ENCODE measurements at regions not wholly inside any gene's neighbourhood (a gene's known extent, or its start where the extent isn't known, plus 50 kb on each side); places are given as distances from the start of the nearest gene placed in this dataset.

DNA sequence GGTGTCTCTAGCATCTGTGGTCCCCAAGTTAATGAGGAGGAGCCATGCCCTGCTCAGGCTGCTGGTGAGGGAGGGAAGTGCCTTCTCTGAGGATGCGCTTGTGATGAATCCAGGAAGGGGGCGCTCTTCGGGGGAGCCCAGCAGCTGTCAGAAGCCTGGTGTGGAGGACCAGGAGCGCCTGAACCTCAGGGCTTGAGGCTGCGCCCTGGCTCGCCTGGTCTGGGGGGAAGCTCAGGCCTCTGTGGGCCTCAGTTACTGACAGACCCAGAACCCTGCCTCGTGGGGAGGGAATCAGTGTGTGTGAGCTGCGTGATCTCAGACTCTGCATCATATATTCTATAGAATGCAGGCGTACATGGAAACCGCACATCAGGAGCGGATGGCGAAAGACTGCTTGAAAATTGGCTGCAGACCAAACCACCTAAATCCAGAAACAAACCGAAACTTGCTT lies 126.1 kb downstream of the SEC14L1 start:
- no peaks in the 10 kb centered on the region for H3K27me3 ChIP-seq (ENCODE audit: insufficient read depth, low read depth)
- H2AFZ ChIP-seq (ENCODE audit: low read depth), result peak overlapping the region; percentile 44

DNA sequence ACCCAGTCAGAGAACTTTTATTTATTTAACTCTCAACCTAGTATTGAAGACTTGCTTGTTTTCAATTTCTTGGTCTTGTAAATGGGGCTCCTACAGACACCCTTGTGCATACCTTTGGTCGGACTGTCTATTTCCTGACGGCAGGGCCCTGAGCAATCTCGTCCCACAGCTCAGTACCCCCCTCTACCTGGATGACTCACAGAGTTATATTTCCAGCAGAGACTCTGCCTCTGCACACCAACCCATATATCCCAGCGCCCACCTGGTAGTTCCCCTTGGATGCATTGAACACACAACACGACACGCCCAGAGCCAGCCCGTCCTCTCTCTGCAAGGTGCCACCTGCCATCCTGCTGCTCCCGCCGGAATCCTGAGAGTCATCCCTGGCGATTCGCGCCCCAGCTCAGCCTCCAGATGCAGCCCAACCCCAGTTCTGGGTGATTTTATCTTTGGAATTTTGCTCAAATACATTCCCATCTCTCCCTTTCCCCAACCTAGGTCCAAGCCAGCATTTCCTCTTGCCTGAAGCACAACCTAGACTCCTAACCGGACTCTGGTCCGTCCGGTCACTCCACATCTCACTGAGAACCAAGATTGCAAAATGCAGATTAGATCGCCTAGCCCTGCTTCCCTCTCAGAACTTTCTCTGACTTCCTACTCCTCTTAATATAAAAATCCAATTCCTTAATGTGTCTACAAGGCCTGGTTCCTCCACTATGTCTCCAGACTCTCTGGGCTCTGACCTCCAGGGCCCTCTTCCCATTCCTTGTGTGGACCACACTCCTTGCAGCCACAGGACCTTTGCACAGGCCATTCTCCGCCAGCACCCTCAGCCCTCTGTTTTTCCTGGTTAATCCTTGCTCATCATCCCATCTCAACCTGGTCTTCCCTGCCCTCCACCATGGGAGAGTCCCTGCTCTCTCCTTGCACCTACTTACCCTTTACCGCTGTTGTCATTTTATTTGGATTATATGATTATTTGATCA lies 129.2 kb downstream of the SEC14L1 start:
- Histone ChIP-seq H3K79me2 (ENCODE audit: insufficient read depth, low read depth) (no peaks in the 10 kb centered on the region), H3K27me3 (ENCODE audit: insufficient read depth, low read depth) (no peaks in the 10 kb centered on the region), H3K4me1 (ENCODE audit: low read depth, poor library complexity, severe bottlenecking) (peaks cover 29% of the 10 kb centered on the region), H3K9ac (no peak overlapping the region), H4K20me1 (ENCODE audit: insufficient read depth) (no peaks in the 10 kb centered on the region), H3K36me3 (ENCODE audit: insufficient read depth) (no peaks in the 10 kb centered on the region), H3K27ac (no peak overlapping the region), H2AFZ (ENCODE audit: low read depth) (no peak overlapping the region), H3K4me3 (IDR thresholded peaks at IDR 0.05; ENCODE audit: insufficient read depth, low read depth, low read length) (no peak overlapping the region), H3K4me2 (no peak overlapping the region)
- TF ChIP-seq CTCF (conservative IDR thresholded peaks at IDR 0.05; ENCODE audit: low read depth, low read length), result no peak

More for the DNA sequence above, 126.1 kb downstream of the SEC14L1 start:
- Histone ChIP-seq H3K4me1 (ENCODE audit: low read depth, poor library complexity, severe bottlenecking) (peaks cover 29% of the 10 kb centered on the region), H3K9ac (no peak overlapping the region), H3K36me3 (ENCODE audit: insufficient read depth) (no peaks in the 10 kb centered on the region), H3K4me3 (IDR thresholded peaks at IDR 0.05; ENCODE audit: insufficient read depth, low read depth, low read length) (no peak overlapping the region), H3K27ac (peak overlapping the region; percentile 56), H4K20me1 (ENCODE audit: insufficient read depth) (no peaks in the 10 kb centered on the region), H3K4me2 (peak overlapping the region; percentile 55; the same call in 1 of the 2 replicates), H3K79me2 (ENCODE audit: insufficient read depth, low read depth) (no peaks in the 10 kb centered on the region)
- TF ChIP-seq CTCF (conservative IDR thresholded peaks at IDR 0.05; ENCODE audit: low read depth, low read length), result peak; percentile 85

DNA sequence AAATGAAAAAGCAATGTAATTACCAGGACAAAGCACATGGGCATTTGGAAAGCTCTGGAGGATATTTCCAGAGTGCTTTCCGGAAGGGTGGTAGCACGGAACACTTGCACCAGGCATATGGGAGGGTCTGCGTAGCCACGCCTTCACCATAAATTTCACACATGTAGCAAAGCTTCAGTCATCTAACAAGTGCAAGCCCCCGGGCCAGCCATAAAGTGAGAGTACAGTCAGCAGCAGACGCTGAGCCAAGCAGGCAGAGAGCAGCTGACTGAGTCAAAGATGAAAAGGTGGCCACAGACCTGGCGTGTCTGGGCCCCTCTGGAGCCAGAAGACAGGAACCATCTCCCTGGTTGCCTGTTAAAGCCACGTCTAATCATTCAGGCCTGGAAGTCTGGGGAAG lies 130.6 kb downstream of the SEC14L1 start:
- H3K4me2 ChIP-seq, result no peak overlapping the region
- no peaks in the 10 kb centered on the region for H4K20me1 ChIP-seq (ENCODE audit: insufficient read depth)
- H3K36me3 ChIP-seq (ENCODE audit: insufficient read depth), result no peaks in the 10 kb centered on the region
- H3K27me3 ChIP-seq (ENCODE audit: insufficient read depth, low read depth), result peaks cover 6% of the 10 kb centered on the region; the same call in 1 of the 2 replicates
- H3K79me2 ChIP-seq (ENCODE audit: insufficient read depth, low read depth), result no peaks in the 10 kb centered on the region
- H3K9ac ChIP-seq, result no peak overlapping the region
- no peak for TF ChIP-seq CTCF (conservative IDR thresholded peaks at IDR 0.05; ENCODE audit: low read depth, low read length)
- no peak overlapping the region for H3K4me3 ChIP-seq (IDR thresholded peaks at IDR 0.05; ENCODE audit: insufficient read depth, low read depth, low read length)
- H3K4me1 ChIP-seq (ENCODE audit: low read depth, poor library complexity, severe bottlenecking), result peaks cover 23% of the 10 kb centered on the region
- no peak overlapping the region for H2AFZ ChIP-seq (ENCODE audit: low read depth)
- no peak overlapping the region for H3K27ac ChIP-seq

- Histone ChIP-seq H3K9ac (no peak overlapping the region), H2AFZ (ENCODE audit: low read depth) (no peak overlapping the region), H3K4me1 (ENCODE audit: low read depth, poor library complexity, severe bottlenecking) (peaks cover 1% of the 10 kb centered on the region), H4K20me1 (ENCODE audit: insufficient read depth) (no peaks in the 10 kb centered on the region), H3K4me3 (IDR thresholded peaks at IDR 0.05; ENCODE audit: insufficient read depth, low read depth, low read length) (no peak overlapping the region), H3K27me3 (ENCODE audit: insufficient read depth, low read depth) (peaks cover 6% of the 10 kb centered on the region; the same call in 1 of the 2 replicates), H3K79me2 (ENCODE audit: insufficient read depth, low read depth) (no peaks in the 10 kb centered on the region), H3K4me2 (no peak overlapping the region), H3K27ac (no peak overlapping the region), H3K36me3 (ENCODE audit: insufficient read depth) (no peaks in the 10 kb centered on the region)
- no peak for TF ChIP-seq CTCF (conservative IDR thresholded peaks at IDR 0.05; ENCODE audit: low read depth, low read length)
Measured at GRCh38 chr17:77273397-77274085, 132.8 kb downstream of the SEC14L1 start.
